D721Med (cell line): ENCODE measurements at regions not wholly inside any gene's neighbourhood (a gene's known extent, or its start where the extent isn't known, plus 50 kb on each side); places are given as distances from the start of the nearest gene placed in this dataset.
A peak's percentile ranks its signal among the peaks of the same experiment; 100 is the strongest.

ENCODE experiments used
- DNase-seq: peaks from one replicate; pipeline ENCODE4 v3.0.0; 2011; ENCODE audit warnings: low spot score; ENCODE audit not compliant: insufficient read length
- FAIRE-seq: peaks from 2 replicates; lab custom pipeline; 2011; peaks lifted over from hg19 to GRCh38; lab: Jason Lieb, UNC
- CTCF ChIP-seq: IDR thresholded peaks from 2 replicates; pipeline ENCODE4 v1.5.1; 2012; ENCODE audit warnings: mild to moderate bottlenecking, control low read depth; ENCODE audit not compliant: insufficient read depth; ENCODE audit errors: missing control alignments

DNA sequence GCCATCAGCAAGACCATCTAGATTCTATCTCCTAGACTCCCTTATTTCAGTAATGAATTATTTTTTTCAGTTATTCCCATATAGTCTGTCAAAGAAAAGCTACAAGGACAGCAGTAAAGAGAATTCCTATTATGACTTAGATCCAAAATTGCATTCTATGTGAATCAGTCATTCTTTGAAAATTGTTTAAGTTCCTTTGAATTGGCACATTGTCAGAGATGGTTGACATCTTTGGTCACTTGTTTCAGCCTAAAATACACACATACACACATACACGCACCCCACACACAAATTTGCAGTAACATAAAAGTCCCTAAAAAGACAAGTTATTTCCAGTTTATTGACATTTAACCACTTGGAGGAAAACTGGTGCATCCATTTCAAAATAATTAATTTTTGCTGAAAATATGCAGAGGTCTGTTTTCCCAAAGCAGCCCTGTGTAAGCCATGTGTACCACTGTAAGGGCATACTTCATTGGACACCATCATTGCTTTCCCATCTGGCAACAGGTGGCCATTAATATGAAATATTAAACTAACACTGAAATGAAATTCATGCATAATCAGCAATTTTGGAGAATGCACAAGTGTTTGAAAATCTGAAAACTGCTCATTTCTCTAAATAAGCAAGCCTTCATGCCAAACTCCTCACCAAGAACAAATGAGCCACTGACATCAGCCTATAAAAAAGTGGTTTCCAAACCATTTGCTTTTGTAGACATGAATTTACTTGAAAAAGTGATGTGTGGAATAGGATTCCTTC is 121.7 kb upstream of the COL1A2 start:
- DNase-seq: no peak
- no peak for TF ChIP-seq CTCF
- no peak for FAIRE-seq

DNA sequence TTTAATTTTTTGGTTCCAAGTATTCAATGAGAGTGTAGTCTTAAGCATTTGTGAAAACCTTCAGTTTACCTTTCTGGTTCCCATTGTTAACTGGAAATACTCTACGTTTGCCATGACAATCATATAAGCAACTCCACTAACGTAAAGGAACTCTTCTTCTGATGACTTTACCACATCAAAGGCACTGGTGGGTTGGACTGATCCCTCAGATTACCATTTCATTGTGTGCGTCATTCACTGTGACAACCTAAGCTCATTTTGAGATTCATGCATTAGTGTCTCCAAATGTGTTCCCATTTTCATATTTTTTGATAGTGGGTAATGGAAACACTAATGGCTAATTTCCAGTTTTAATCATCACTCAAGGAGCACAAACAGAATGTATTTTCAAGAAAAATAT is 119.9 kb upstream of the COL1A2 start:
- DNase-seq (no peak), FAIRE-seq (no peak)
- TF ChIP-seq CTCF: no peak

DNA sequence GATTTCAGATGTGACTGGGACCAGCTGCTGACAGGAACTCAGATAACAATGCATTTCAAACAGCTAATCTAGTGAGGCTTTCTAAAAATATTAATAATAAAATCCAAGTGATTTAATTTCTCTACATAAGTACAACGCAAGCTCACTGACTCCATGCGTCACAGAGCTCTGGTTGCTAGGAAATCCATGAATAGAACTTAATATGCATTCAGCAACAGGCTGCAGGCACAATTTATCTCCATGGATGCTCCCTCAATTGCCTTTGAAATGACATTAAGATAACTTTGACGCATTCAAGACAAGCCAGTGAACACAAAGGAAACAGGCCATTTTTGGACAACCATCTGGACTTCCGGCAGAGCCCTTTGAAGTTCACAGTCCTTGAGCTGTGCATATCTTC is 118.7 kb upstream of the COL1A2 start:
- DNase-seq (no peak), FAIRE-seq (no peak)
- TF ChIP-seq CTCF: no peak

- DNase-seq (no peak), FAIRE-seq (no peak)
- TF ChIP-seq CTCF: peak; percentile 74
Observed at GRCh38 chr7:94276795-94277194, 117.9 kb upstream of the COL1A2 start.

DNA sequence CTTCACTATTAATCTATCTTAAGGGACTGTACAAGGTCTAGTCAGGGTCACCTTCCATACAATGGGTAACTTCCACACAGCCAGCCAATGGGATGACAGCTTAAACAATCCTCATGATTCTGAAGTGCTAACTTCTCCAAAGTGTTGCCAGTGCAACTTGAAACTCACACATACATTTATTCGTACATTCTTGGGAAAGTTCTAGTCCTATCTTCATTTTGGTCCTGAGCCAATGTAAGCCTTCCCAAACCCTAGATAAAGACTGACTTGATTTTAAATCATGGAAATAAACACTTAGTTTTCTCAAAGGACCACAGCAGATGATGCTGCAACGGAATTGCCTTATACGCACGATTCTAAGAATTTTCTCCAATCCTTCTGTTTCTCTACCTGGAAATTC is 117.5 kb upstream of the COL1A2 start:
- DNase-seq (no peak), FAIRE-seq (no peak)
- no peak for TF ChIP-seq CTCF

GRCh38 chr7:94280851-94281250 is 113.8 kb upstream of the COL1A2 start:
- DNase-seq (no peak), FAIRE-seq (no peak)
- TF ChIP-seq CTCF: no peak

GRCh38 chr7:94284104-94284503 is 110.6 kb upstream of the COL1A2 start:
- DNase-seq (no peak), FAIRE-seq (no peak)
- no peak for TF ChIP-seq CTCF
